Heart left ventricle (tissue), 16 donors: ENCODE measurements at regions not wholly inside any gene's neighbourhood (a gene's known extent, or its start where the extent isn't known, plus 50 kb on each side); places are given as distances from the start of the nearest gene placed in this dataset.

ENCODE experiments used
- ATAC-seq, 4 donors: fragments of 200-7000 bp; cut with Tn5 transposase; one replicate each; pipeline ENCODE4 v1.9.1; 2020 to 2022; ENCODE audit warnings: moderate library complexity in 4 of 4, mild to moderate bottlenecking in 3 of 4, moderate number of reproducible peaks in 1 of 4
- DNase-seq, 5 donors: peaks; one replicate each; pipeline ENCODE4 v3.0.0-alpha.2; 2020
- H3K27ac ChIP-seq, 12 donors: fragments of 200-600 bp; sonication (generic) in 4 of 12; one replicate each; pipeline versions ENCODE4 v1.5.0 to v1.8.0; 2016 to 2022; ENCODE audit warnings: mild to moderate bottlenecking in 2 of 12
- H3K27me3 ChIP-seq, 9 donors: fragments of 200-600 bp; sonication (generic) in 2 of 9; one replicate each; pipeline versions ENCODE4 v1.5.1 to v1.8.0; 2016 to 2022; ENCODE audit warnings: mild to moderate bottlenecking in 3 of 9
- H3K36me3 ChIP-seq, 9 donors: fragments of 200-600 bp; sonication (generic) in 2 of 9; one replicate each; pipeline versions ENCODE4 v1.5.0 to v1.8.0; 2018 to 2022; ENCODE audit warnings: mild to moderate bottlenecking in 2 of 9
- H3K4me1 ChIP-seq, 12 donors: fragments of 200-600 bp; sonication (generic) in 4 of 12; one replicate each; pipeline versions ENCODE4 v1.5.0 to v1.8.0; 2016 to 2022; ENCODE audit warnings: mild to moderate bottlenecking in 3 of 12
- H3K4me3 ChIP-seq, 12 donors: fragments of 200-600 bp; sonication (generic) in 4 of 12; one replicate each; pipeline versions ENCODE4 v1.5.0 to v1.8.0; 2017 to 2022; ENCODE audit warnings: mild to moderate bottlenecking in 9 of 12, moderate library complexity in 4 of 12
- H3K9me3 ChIP-seq, 12 donors: fragments of 200-600 bp; sonication (generic) in 4 of 12; one replicate each; pipeline versions ENCODE4 v1.5.0 to v1.8.0; 2016 to 2022; ENCODE audit warnings: mild to moderate bottlenecking in 1 of 12
- POLR2A ChIP-seq, 2 donors: fragments of 450-650 bp; IDR thresholded peaks; one replicate each; pipeline ENCODE4 v1.6.1; 2017; ENCODE audit warnings: antibody characterized with exemption in 2 of 2, mild to moderate bottlenecking in 2 of 2, moderate library complexity in 2 of 2
- WGBS, 4 donors: extraction: QIAGEN DNeasy Blood & Tissue Kit in 2 of 4; methylation state at CpG; one replicate each; pipeline versions ENCODE4 v1.1.5 to v1.1.7; 2013 to 2018; 5-methylcytosine and 5-hydroxymethylcytosine counted together
- intact Hi-C, 10 donors: fragments of 100-400 bp; cut with DNase I; formaldehyde crosslinking; loops; one replicate each; pipeline versions ENCODE4 v1.11.1 to v1.14.2; 2022
- TF ChIP-seq, protein P1 (sequence below), 12 donors: fragments of 200-600 bp; sonication (generic) in 4 of 12; IDR thresholded peaks; one replicate each; pipeline versions ENCODE4 v1.5.0 to v1.8.0; 2018 to 2022; ENCODE audit warnings: antibody characterized with exemption in 12 of 12, mild to moderate bottlenecking in 5 of 12
- donor health status: ischemic (EF 13 %, LVEDD 7.1; RV severe dilation, severe dysfunction).
- donor health status: healthy with polysubstance abuse.
- donor health status: DM: no; HTN: yes; CAD: no.
- donor health status: DM: no; HTN: no; CAD: no.
- donor health status: ischemic (EF 25% LVEDD 6.9; RV normal size, moderate dysfunction).
- donor health status: ischemic (EF 25% LVEDD 5.7; RV mildly dilated, moderate dysfunction).
- donor health status: healthy.
- donor health status: DM: yes; HTN: yes; CAD: no.
- donor health status: ischemic (EF 35%, LVEDD 5.7; RV mildly dilated, moderate dysfunction).
- donor health status: nonischemic (EF 11% LVEDD 7.7; RV severe dilation, severe dysfunction).
- donor health status: DM: yes; HTN: yes; CAD: no.
- donor health status: PGD.
- donor health status: ischemic (EF 29% LVEDD 5.4; RV normal size, mild dysfunction).
- donor health status: nonischemic (EF 23%, LVEDD 6.1; RV moderate dilation, normal function).

DNA sequence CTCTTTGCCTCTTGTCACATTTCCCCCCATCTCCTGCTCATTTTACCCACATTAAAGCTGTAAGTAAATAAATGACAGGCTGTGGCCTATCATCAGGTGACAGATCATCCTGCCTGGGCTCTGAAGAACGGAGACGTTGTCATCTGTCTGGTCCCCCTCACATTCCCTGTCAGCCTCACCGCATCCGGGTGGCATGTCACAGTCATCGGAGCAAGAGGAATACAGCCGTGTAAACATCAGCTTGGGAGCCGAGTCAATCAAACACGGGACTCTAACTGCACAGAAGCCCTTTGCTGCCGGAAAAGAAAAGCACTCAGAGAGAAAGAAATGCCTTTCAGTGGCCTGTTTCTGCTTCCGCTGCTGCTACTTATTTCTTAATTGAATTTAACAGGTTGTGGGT, 371.9 kb upstream of the ID4 start:
- 49 to 62% (median 56%) methylated on average over 10 of the region's 10 CpGs for WGBS, 4 donors
- H3K36me3 ChIP-seq = no peaks in the 10 kb centered on the region

DNA sequence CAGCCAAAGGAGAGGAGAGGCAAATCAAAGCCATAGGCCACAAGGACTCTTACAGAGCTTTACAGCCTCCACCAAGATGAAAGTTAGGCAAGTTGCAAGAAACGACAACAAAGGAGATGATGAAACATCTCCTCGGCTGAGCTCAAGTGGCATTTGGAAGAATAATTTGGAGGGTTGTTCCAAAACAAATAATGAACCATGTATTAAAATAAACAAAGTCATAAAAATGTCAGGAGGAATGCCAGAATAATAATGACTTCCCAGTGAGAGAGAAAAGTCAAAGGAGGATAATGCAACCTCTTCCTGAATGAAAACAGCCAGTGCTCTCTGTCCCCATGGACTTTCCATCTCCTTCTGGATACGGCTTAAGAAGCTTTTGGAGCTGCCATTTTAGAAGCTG, 371.4 kb upstream of the ID4 start:
- H3K36me3 ChIP-seq = no peaks in the 10 kb centered on the region
- H3K27me3 ChIP-seq = no peaks in the 10 kb centered on the region
- no peaks in the 10 kb centered on the region for H3K9me3 ChIP-seq
- 50 to 61% (median 54%) methylated on average over 3 of the region's 3 CpGs for WGBS, 4 donors
- intact Hi-C loops = no loop called here
- no peak overlapping the region for H3K27ac ChIP-seq
- DNase-seq (no peak), ATAC-seq (no peak)
- TF ChIP-seq POLR2A (IDR thresholded peaks at IDR 0.05) = no peak
- TF ChIP-seq, protein P1, sequence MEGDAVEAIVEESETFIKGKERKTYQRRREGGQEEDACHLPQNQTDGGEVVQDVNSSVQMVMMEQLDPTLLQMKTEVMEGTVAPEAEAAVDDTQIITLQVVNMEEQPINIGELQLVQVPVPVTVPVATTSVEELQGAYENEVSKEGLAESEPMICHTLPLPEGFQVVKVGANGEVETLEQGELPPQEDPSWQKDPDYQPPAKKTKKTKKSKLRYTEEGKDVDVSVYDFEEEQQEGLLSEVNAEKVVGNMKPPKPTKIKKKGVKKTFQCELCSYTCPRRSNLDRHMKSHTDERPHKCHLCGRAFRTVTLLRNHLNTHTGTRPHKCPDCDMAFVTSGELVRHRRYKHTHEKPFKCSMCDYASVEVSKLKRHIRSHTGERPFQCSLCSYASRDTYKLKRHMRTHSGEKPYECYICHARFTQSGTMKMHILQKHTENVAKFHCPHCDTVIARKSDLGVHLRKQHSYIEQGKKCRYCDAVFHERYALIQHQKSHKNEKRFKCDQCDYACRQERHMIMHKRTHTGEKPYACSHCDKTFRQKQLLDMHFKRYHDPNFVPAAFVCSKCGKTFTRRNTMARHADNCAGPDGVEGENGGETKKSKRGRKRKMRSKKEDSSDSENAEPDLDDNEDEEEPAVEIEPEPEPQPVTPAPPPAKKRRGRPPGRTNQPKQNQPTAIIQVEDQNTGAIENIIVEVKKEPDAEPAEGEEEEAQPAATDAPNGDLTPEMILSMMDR (IDR thresholded peaks at IDR 0.05) = no peak
- H3K4me3 ChIP-seq = no peak overlapping the region
- no peaks in the 10 kb centered on the region for H3K4me1 ChIP-seq

More for the DNA sequence above, 371.9 kb upstream of the ID4 start:
- Histone ChIP-seq H3K4me3 (no peak overlapping the region), H3K4me1 (no peaks in the 10 kb centered on the region), H3K27me3 (no peaks in the 10 kb centered on the region), H3K9me3 (no peaks in the 10 kb centered on the region), H3K27ac (no peak overlapping the region)
- no peak for DNase-seq
- no peak for ATAC-seq
- intact Hi-C loops = no loop called here
- TF ChIP-seq POLR2A (IDR thresholded peaks at IDR 0.05) = no peak
- TF ChIP-seq, protein P1 (IDR thresholded peaks at IDR 0.05) = no peak

DNA sequence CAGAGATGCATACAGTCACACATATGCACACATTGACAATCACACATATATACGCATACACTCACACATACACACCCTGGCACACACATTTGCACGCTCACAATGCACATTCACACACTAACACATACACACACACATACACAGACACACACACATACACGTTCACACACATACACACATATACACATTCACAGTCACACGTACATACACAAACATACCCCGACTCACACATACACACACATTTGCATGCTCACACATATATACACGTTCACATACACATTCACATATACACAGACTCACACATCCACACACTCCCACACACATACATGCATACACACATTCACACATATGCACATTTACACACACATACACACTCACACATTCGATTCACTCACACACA, 366.8 kb upstream of the ID4 start:
- Histone ChIP-seq H3K9me3 (no peaks in the 10 kb centered on the region), H3K4me3 (no peak overlapping the region), H3K27ac (no peak overlapping the region), H3K27me3 (no peaks in the 10 kb centered on the region), H3K36me3 (no peaks in the 10 kb centered on the region), H3K4me1 (no peaks in the 10 kb centered on the region)
- intact Hi-C loops = no loop called here
- WGBS, 4 donors = 70 to 78% (median 74%) methylated on average over 7 of the region's 7 CpGs
- TF ChIP-seq POLR2A (IDR thresholded peaks at IDR 0.05) = no peak
- TF ChIP-seq, protein P1 (IDR thresholded peaks at IDR 0.05) = no peak
- no peak for ATAC-seq
- DNase-seq = no peak

DNA sequence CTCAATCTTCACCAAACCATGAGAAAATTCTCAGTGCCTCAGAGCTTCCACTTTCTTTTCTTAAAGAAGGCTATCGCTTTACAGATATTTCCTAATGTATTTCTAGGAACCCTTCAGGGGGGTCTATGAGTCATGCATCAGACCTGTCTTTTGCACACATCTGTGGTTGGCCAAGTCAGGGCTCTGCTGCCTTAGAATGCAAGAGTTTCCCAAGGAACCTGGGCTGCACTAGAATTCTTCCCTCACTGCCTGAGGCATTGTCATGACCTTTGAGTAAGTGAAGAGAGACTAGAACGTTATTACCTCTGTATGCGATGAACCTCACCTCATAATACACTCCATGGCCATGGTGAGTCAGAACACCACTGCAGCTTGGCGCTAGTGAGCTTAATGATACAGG, 365.0 kb upstream of the ID4 start:
- TF ChIP-seq, protein P1 (IDR thresholded peaks at IDR 0.05) = no peak
- TF ChIP-seq POLR2A (IDR thresholded peaks at IDR 0.05) = no peak

More for the DNA sequence above, 365.0 kb upstream of the ID4 start:
- Histone ChIP-seq H3K4me1 (no peaks in the 10 kb centered on the region), H3K27me3 (no peaks in the 10 kb centered on the region), H3K36me3 (no peaks in the 10 kb centered on the region), H3K27ac (no peak overlapping the region), H3K4me3 (no peak overlapping the region), H3K9me3 (no peaks in the 10 kb centered on the region)
- DNase-seq = no peak
- ATAC-seq = no peak
- 81 to 89% (median 88%) methylated on average over 4 of the region's 4 CpGs for WGBS, 4 donors
- intact Hi-C loops = no loop called here
